ENCODE measurements at regions not wholly inside any gene's neighbourhood (a gene's known extent, or its start where the extent isn't known, plus 50 kb on each side); places are given as distances from the start of the nearest gene placed in this dataset.

DNA sequence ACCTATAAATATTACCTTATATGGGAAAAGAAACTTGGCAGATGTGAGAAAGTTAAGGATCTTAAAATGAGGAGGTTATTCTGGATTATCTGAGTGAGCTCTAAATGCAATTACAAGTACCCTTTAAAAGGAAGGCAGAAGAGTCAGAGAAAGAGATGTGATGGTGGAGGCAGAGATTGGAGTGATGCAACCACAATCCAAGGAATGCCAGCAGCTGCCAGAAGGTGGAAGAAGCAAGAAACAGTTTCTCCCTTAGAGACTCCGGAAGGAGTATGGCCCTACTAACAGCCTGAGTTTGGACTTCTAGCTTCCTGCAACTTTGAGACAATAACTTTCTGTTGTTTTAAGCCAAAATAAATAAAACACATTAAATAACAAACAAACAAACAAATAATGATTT lies 108.7 kb upstream of the PRLR start:
- TF ChIP-seq, protein P1, sequence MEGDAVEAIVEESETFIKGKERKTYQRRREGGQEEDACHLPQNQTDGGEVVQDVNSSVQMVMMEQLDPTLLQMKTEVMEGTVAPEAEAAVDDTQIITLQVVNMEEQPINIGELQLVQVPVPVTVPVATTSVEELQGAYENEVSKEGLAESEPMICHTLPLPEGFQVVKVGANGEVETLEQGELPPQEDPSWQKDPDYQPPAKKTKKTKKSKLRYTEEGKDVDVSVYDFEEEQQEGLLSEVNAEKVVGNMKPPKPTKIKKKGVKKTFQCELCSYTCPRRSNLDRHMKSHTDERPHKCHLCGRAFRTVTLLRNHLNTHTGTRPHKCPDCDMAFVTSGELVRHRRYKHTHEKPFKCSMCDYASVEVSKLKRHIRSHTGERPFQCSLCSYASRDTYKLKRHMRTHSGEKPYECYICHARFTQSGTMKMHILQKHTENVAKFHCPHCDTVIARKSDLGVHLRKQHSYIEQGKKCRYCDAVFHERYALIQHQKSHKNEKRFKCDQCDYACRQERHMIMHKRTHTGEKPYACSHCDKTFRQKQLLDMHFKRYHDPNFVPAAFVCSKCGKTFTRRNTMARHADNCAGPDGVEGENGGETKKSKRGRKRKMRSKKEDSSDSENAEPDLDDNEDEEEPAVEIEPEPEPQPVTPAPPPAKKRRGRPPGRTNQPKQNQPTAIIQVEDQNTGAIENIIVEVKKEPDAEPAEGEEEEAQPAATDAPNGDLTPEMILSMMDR (IDR thresholded peaks at IDR 0.05; ENCODE audit: extremely low read depth, low read depth, low read length), result no peak
- no peak overlapping the region for H2AFZ ChIP-seq (ENCODE audit: low read length)
- no peaks in the 10 kb centered on the region for H3K27me3 ChIP-seq (ENCODE audit: insufficient read depth, low read length)
- H3K4me3 ChIP-seq (ENCODE audit: insufficient read depth, low read length), result no peak overlapping the region
- DNase-seq (ENCODE audit: insufficient read length, low spot score, missing footprints), result no peak
- no peak overlapping the region for H3K27ac ChIP-seq (ENCODE audit: low read depth, low read length)
- H3K9me3 ChIP-seq (ENCODE audit: low read depth, low read length), result no peaks in the 10 kb centered on the region
- no peaks in the 10 kb centered on the region for H3K79me2 ChIP-seq (ENCODE audit: insufficient read depth, low read length)
- H3K4me2 ChIP-seq (ENCODE audit: insufficient read depth, low read length), result no peak overlapping the region
- H3K36me3 ChIP-seq (ENCODE audit: insufficient read depth, low read length), result no peaks in the 10 kb centered on the region
- H3K4me1 ChIP-seq (ENCODE audit: insufficient read depth, low read length), result no peaks in the 10 kb centered on the region
- no peaks in the 10 kb centered on the region for H4K20me1 ChIP-seq (ENCODE audit: insufficient read depth, low read length)

DNA sequence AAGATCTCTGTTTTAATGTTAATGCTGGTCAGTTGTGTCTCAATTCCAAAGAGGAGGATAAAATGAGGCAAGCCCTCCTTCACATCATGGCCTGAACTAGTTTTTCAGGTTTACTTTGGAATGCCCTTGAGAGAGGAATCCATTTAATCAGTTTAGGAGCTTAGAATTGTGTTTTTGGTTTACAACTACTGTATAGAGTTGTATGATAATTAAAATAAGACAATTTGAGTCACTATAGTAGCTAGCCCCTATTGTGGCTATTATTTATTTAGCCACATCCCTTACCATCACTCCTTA lies 107.8 kb upstream of the PRLR start:
- Histone ChIP-seq H3K27ac (ENCODE audit: low read depth, low read length) (no peak overlapping the region), H3K4me2 (ENCODE audit: insufficient read depth, low read length) (no peak overlapping the region), H4K20me1 (ENCODE audit: insufficient read depth, low read length) (no peaks in the 10 kb centered on the region), H3K79me2 (ENCODE audit: insufficient read depth, low read length) (no peaks in the 10 kb centered on the region), H3K9me3 (ENCODE audit: low read depth, low read length) (no peaks in the 10 kb centered on the region), H3K4me1 (ENCODE audit: insufficient read depth, low read length) (no peaks in the 10 kb centered on the region), H3K4me3 (ENCODE audit: insufficient read depth, low read length) (no peak overlapping the region), H3K27me3 (ENCODE audit: insufficient read depth, low read length) (no peaks in the 10 kb centered on the region), H2AFZ (ENCODE audit: low read length) (no peak overlapping the region), H3K36me3 (ENCODE audit: insufficient read depth, low read length) (no peaks in the 10 kb centered on the region)
- TF ChIP-seq, protein P1 (IDR thresholded peaks at IDR 0.05; ENCODE audit: extremely low read depth, low read depth, low read length), result no peak
- DNase-seq (ENCODE audit: insufficient read length, low spot score, missing footprints), result no peak

DNA sequence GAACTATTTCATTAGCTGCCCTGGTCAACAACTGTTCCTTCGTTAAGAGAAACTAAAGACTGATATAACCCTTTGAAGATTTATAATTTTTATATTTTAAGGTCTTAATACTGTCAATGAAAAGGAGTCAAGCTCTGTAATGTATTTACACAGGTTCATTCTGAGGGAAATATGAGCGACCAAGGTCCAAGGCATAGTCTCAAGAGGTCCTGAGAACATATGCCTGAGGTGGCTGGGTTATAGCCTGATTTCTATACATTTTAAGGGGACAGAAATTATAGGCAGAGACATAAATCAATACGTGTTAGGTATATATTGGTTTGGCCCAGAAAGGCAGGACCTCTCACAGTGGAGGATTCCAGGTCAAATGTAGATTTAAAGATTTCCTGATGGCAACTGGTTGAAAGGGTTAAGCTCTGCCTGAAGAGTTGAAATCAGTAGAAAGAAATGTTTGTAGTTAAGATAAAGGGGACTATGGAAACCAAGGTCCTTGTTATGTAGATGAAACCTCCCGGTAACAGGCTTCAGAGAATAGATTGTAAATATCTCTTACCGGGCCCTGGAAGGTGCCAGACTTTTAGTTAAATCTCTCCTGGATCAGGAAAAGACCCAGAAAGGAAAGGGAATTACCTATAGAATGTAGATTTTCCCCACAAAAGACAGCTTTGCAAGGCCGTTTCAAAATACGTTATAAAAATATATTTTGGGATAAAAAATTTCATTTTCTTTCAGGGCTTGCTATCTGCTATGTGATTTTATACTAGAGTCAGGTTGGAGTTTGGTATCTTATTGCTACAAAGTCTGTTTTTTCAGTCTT lies 107.3 kb upstream of the PRLR start:
- Histone ChIP-seq H2AFZ (ENCODE audit: low read length) (no peak overlapping the region), H3K4me2 (ENCODE audit: insufficient read depth, low read length) (no peak overlapping the region), H3K9me3 (ENCODE audit: low read depth, low read length) (no peaks in the 10 kb centered on the region), H3K27me3 (ENCODE audit: insufficient read depth, low read length) (no peaks in the 10 kb centered on the region), H4K20me1 (ENCODE audit: insufficient read depth, low read length) (no peaks in the 10 kb centered on the region), H3K4me3 (ENCODE audit: insufficient read depth, low read length) (no peak overlapping the region), H3K4me1 (ENCODE audit: insufficient read depth, low read length) (no peaks in the 10 kb centered on the region), H3K79me2 (ENCODE audit: insufficient read depth, low read length) (no peaks in the 10 kb centered on the region), H3K27ac (ENCODE audit: low read depth, low read length) (no peak overlapping the region), H3K36me3 (ENCODE audit: insufficient read depth, low read length) (no peaks in the 10 kb centered on the region)
- no peak for DNase-seq (ENCODE audit: insufficient read length, low spot score, missing footprints)
- TF ChIP-seq, protein P1 (IDR thresholded peaks at IDR 0.05; ENCODE audit: extremely low read depth, low read depth, low read length), result no peak

DNA sequence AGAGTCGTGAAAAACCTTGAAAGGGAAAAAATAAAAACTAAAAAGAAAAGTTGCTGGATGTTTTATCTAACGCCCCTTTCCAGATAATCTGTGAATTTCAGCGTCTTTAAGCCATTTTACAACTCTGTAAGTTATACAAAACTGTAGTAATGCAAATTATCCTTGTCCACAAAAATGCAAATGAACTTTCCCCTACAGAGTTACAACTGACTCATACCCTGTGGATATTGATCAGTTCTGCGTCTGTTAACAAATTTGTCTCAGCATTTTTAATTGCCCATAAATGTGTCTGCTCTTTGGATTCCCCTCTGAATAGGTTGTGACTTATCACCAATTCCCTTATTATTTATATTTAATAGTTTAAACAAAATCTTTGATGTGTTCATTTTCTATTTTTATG lies 105.9 kb upstream of the PRLR start:
- Histone ChIP-seq H3K27ac (ENCODE audit: low read depth, low read length) (no peak overlapping the region), H3K79me2 (ENCODE audit: insufficient read depth, low read length) (no peaks in the 10 kb centered on the region), H3K27me3 (ENCODE audit: insufficient read depth, low read length) (no peaks in the 10 kb centered on the region), H3K4me1 (ENCODE audit: insufficient read depth, low read length) (no peaks in the 10 kb centered on the region), H3K4me2 (ENCODE audit: insufficient read depth, low read length) (no peak overlapping the region), H3K36me3 (ENCODE audit: insufficient read depth, low read length) (no peaks in the 10 kb centered on the region), H3K9me3 (ENCODE audit: low read depth, low read length) (no peaks in the 10 kb centered on the region), H3K4me3 (ENCODE audit: insufficient read depth, low read length) (no peak overlapping the region), H4K20me1 (ENCODE audit: insufficient read depth, low read length) (no peaks in the 10 kb centered on the region), H2AFZ (ENCODE audit: low read length) (no peak overlapping the region)
- TF ChIP-seq, protein P1 (IDR thresholded peaks at IDR 0.05; ENCODE audit: extremely low read depth, low read depth, low read length), result no peak
- no peak for DNase-seq (ENCODE audit: insufficient read length, low spot score, missing footprints)

All from osteoblast (primary cell).